Fibroblast of lung (primary cell): ENCODE measurements at regions not wholly inside any gene's neighbourhood (a gene's known extent, or its start where the extent isn't known, plus 50 kb on each side); places are given as distances from the start of the nearest gene placed in this dataset.

Experiments
- EZH2 ChIP-seq: IDR thresholded peaks from 2 replicates; pipeline ENCODE4 v1.5.1; 2012; ENCODE audit warnings: low read length, control low read depth, mild to moderate bottlenecking; ENCODE audit errors: missing control alignments
- TF ChIP-seq, protein P1 (sequence below), 2 donors: IDR thresholded peaks in 1 of 2; conservative IDR thresholded peaks in 1 of 2; 1 replicate in 1 of 2; 2 replicates in 1 of 2; pipeline ENCODE4 v1.5.1; 2011 to 2012; ENCODE audit warnings: low read length in 2 of 2, control low read depth in 1 of 2, inconsistent platforms in 1 of 2, low read depth in 1 of 2, mild to moderate bottlenecking in 1 of 2

DNA sequence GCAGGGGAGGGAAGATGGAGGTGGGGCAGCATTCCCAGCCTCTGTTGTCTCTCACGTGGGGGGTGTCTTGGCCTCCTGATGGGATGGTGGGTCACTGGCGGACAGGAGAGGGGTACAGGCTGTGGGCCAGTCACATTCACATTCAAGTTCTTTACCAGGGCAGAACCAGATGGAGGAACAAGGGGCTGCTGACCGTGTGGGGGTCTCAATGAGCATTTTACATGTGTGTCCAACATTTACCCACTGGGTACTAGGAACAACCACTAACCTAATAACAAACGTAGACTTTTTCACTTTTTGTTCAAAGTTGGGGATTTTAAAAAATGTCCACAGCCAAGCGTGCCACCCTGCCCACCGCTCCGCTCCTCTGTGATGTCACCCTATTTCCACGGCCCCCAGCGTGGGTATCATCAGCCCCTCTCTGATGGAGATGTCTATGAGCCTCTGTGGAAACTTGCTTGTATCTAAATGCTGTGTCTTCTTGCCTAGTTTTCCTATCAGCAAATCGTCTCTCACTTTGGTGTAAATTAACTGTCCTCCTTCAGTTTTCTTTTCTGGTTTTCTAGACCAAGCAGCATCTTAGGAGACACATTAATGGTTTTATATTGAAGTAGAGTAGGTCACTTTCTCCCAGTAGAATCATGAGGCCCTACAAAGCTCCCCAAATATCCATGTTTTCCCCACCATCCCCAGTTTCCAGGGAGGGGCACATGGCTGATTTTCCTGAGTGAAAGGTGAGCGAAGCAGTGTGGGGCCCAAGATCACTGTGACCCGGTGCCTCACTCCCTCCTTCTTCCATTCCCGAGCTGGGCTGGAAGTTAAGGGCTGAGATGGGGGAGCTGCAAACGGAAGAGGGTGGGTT is 936.7 kb downstream of the BRD1 start:
- TF ChIP-seq, protein P1, sequence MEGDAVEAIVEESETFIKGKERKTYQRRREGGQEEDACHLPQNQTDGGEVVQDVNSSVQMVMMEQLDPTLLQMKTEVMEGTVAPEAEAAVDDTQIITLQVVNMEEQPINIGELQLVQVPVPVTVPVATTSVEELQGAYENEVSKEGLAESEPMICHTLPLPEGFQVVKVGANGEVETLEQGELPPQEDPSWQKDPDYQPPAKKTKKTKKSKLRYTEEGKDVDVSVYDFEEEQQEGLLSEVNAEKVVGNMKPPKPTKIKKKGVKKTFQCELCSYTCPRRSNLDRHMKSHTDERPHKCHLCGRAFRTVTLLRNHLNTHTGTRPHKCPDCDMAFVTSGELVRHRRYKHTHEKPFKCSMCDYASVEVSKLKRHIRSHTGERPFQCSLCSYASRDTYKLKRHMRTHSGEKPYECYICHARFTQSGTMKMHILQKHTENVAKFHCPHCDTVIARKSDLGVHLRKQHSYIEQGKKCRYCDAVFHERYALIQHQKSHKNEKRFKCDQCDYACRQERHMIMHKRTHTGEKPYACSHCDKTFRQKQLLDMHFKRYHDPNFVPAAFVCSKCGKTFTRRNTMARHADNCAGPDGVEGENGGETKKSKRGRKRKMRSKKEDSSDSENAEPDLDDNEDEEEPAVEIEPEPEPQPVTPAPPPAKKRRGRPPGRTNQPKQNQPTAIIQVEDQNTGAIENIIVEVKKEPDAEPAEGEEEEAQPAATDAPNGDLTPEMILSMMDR (conservative IDR thresholded peaks at IDR 0.05 in 1 of 2, IDR thresholded peaks at IDR 0.05 in 1 of 2; ENCODE audit: low read depth in 1 of 2, low read length in 2 of 2) = no peak
- TF ChIP-seq EZH2 = no peak
